HG03064 (cell line): ENCODE measurements at regions not wholly inside any gene's neighbourhood (a gene's known extent, or its start where the extent isn't known, plus 50 kb on each side); places are given as distances from the start of the nearest gene placed in this dataset.

ENCODE experiments used
- ATAC-seq: cut with Tn5 transposase; IDR thresholded peaks from one replicate; pipeline ENCODE4 v1.9.1; 2021; ENCODE audit warnings: low read depth; ENCODE audit not compliant: unreplicated experiment

DNA sequence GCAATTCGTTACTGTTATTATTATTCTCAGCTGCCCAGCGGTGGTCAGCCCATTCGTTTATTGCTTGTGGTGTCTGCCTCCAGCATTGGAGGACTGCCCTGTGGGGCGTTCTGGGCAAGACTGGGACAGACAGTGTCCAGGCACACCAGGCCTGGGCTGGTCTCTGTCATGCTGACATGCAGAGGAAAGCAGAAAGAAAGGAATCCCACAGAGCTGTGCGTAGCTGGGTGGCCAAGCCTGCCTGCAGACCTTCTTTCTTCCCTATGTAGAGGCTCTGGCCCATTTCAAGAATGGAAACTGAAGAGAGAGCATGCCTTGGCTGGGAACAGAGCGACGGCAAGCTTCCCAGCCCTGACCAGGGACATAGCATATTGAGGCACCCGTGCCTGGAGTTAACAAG, 525.3 kb upstream of the TBX3 start:
- no peak for ATAC-seq

DNA sequence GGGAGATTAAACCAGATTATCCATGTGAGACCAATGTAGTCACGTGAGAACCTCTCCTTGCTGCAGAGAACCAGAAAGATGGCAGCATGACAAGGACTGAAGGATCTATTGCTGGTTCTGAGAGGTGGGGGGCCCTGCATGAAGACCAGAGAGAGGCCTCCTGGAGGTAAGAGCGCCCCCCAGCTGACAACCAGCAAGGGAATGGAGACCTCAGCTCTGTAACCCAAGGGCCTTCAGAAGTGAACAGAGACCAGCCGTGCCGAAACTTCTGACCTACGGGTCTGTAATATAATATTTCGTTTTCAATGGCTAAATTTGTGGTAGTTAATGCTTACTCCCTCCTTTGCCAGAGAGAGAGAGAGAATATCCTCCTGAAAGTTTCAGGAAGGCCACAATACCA, 524.1 kb upstream of the TBX3 start:
- ATAC-seq = no peak

GRCh38 chr12:115207216-115207915, 523.4 kb upstream of the TBX3 start:
- no peak for ATAC-seq

DNA sequence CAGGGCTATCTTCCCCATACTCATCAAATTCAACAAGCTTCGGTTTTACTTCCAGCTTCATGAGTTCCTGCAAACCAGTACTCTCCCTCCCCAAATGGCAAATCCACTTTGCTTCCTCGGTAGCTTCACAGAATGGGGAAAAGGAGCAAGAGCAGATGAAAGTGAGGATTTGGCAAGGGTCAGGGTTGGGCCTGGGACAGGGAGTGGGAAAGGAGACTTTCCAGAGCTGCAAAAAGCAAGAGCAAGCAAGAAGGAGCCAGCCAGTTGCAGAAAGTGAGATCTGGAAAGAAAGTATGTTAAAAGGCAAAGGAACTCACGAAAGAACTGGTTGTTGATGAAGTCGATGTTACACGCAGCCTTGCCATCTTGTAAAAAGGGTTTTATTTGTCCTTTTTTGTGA, 522.8 kb upstream of the TBX3 start:
- ATAC-seq = no peak

DNA sequence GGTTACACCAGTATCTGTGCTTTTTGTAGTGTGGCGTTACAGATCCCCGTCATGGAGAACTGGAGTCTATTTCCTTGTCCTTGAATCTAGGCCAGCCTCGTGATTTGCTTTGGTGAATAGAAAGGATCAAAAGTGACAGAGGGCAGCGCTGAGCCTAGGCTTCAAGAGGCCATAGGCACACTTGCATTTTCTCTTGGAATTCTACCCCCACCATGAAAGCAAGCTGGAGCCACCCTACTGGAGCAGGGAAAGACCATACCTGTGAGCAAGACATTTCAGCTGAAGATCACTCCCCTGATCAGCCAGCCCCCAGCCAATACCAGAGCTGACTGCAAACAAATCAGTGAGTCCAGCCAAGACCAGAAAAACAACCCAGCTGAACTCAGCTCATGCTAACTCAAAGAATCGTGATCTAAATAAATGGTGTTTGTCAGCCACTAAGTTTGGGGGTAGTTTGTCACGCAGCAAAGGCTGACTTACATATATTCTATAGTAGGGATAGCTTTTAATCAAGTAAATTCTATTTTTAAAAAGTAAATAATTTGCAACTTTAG, 521.9 kb upstream of the TBX3 start:
- ATAC-seq = no peak

- no peak for ATAC-seq
Observed at GRCh38 chr12:115204957-115205754, 521.2 kb upstream of the TBX3 start.

- ATAC-seq = no peak
Observed at GRCh38 chr12:115203701-115204100, 519.7 kb upstream of the TBX3 start.

DNA sequence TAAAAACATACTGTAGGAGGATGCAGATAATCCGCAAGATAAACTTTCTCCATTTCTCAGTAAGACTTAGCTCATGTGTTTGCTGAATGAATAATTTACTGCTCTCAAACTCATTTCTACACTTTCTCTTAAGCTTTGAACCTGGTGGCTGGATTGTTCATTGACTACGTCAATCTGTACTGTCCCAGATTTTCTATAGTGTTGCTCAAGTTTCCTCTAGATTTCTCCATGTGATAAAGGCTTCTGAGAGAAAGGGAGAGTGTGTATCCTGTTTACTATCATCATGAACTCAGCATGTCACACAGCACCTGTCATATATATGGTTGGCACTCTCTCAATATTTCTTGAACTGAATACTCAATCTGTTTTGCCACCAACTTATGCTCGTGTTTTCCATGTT, 518.0 kb upstream of the TBX3 start:
- no peak for ATAC-seq

GRCh38 chr12:115199831-115200230, 515.9 kb upstream of the TBX3 start:
- no peak for ATAC-seq

- no peak for ATAC-seq
Observed at GRCh38 chr12:115194857-115195256, 510.9 kb upstream of the TBX3 start.

- no peak for ATAC-seq
Observed at GRCh38 chr12:115194448-115194847, 510.5 kb upstream of the TBX3 start.

DNA sequence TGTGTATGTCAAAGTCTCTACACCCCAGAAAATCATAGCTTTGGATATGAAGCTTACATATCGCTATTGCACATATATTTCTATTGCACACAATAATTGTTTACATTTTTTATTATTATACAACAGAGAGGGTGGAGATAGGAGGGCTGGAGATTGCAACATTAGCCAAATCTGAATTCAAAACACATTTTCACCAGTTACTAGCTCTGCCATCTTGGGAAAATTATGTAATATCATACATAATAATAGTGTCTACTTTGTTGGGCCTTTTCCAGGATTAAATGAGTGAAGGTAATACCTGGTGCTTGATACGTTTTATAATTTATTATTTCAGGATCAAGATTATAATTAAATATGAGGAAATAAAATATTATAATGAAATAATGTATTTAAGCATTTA, 507.4 kb upstream of the TBX3 start:
- ATAC-seq = no peak

GRCh38 chr12:115190010-115190770, 506.2 kb upstream of the TBX3 start:
- ATAC-seq = no peak

- ATAC-seq = no peak
Observed at GRCh38 chr12:115185506-115185905, 501.5 kb upstream of the TBX3 start.

GRCh38 chr12:115183752-115184151, 499.8 kb upstream of the TBX3 start:
- ATAC-seq = no peak

DNA sequence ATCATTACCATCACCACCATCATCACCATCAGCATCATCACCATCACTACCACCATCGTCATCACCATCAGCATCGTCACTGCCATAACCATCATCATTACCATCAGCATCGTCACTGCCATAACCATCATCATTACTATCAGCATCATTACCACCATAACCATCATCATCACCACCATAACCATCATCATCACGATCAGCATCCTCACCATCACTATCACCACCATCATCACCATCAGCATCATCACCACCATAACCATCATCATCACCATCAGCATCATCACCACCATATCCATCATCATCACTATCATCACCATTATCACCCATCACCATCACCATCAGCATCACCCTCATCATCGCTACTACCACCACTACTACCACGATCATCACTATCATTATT, 493.9 kb upstream of the TBX3 start:
- ATAC-seq = no peak

DNA sequence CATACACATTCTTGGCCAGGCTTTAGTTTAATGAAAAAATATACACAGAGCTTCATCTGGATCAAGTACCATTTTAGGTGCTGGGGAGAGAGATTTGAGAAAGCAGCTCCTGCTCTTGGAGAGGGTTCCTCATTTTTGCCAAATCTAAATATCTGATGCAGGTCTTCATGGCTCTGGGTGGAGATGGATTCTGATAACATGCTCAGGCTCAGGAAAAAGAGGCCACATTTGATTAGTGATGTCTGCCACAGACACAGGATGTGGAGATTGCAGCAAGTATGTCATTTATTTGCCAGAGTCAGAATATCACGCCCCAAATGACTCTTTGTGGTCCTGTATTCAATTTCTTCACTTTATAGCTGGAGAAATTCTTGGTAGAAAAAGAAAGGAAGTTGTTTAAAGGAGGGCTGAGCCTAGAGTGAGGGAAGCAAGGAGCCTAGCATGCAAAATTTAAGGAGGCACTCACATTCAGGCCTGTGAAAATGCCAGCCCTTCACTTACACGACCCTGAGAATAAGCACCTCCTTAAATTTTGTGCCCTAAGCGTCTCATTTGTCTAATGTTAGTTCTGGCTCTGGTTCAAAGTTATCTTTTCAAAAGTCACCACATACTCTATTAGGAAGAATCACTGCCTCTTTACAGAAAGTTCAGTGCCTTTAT, 492.9 kb upstream of the TBX3 start:
- no peak for ATAC-seq

- ATAC-seq = no peak
Observed at GRCh38 chr12:115174920-115175319, 490.9 kb upstream of the TBX3 start.

- no peak for ATAC-seq
Observed at GRCh38 chr12:115172521-115172920, 488.5 kb upstream of the TBX3 start.

DNA sequence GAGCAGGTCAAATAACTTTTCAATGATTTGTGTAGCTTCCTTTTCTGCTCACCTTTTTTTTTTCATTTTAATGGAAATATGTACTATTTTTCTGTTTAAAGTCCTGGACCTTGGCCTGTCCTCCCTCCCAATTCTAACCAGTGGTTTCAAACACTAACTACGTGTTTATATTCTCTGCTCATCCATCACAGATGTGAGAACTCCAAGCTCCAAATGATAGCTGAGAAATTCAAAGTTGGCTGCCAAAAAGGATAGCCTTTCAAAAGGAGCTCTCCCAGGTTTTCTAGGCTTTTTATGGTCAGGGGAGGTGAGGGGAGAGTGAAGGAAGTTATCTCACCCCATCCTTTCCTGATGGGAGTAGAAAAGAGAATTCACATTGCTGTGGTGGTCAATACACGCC, 486.0 kb upstream of the TBX3 start:
- ATAC-seq = no peak
